ENCODE measurements at regions not wholly inside any gene's neighbourhood (a gene's known extent, or its start where the extent isn't known, plus 50 kb on each side); places are given as distances from the start of the nearest gene placed in this dataset.

GRCh38 chr5:82657033-82657699 lies 379.0 kb upstream of the RPS23 start:
- H2BK15ac ChIP-seq (ENCODE audit: low read length) = no peak overlapping the region
- no peak overlapping the region for H3K18ac ChIP-seq (ENCODE audit: extremely low read depth, low read length)
- H3K36me3 ChIP-seq (ENCODE audit: control insufficient read depth in 2 of 4, insufficient read depth in 4 of 4, low read length in 3 of 4) = no peaks in the 10 kb centered on the region
- no peak overlapping the region for H3K23ac ChIP-seq (ENCODE audit: insufficient read length)
- no peaks in the 10 kb centered on the region for H3K4me1 ChIP-seq (replicated peaks in 1 of 4; ENCODE audit: control insufficient read depth in 3 of 4, insufficient read depth in 4 of 4, low read length in 3 of 4)
- H3K23me2 ChIP-seq (ENCODE audit: low read depth, low read length) = no peaks in the 10 kb centered on the region
- CTCF ChIA-PET (ENCODE audit: partially characterized antibody) = interaction anchor here (0.6 to 2.2 kb wide), 5 partner anchors 10 to 908 kb away, joined by 3 to 9 read pairs (median 3); no protein-coding TSS in a partner anchor
- no peak for FAIRE-seq
- H3K9me3 ChIP-seq (ENCODE audit: insufficient read depth in 2 of 2, low read depth in 1 of 2, low read length in 1 of 2) = no peaks in the 10 kb centered on the region
- no peak overlapping the region for H3K4me3 ChIP-seq (ENCODE audit: extremely low read depth in 1 of 4, insufficient read depth in 2 of 4, low read depth in 3 of 4, low read length in 4 of 4)
- no peak overlapping the region for H4K91ac ChIP-seq (replicated peaks; ENCODE audit: insufficient read length, low read length)
- POLR2A ChIA-PET (ENCODE audit: partially characterized antibody) = no interaction called here
- no peak overlapping the region for H3K4me2 ChIP-seq (ENCODE audit: insufficient read depth in 1 of 2, low read depth in 2 of 2, low read length in 2 of 2)
- H2BK20ac ChIP-seq (ENCODE audit: low read length) = no peak overlapping the region
- no peak overlapping the region for H3K4ac ChIP-seq (replicated peaks; ENCODE audit: insufficient read length, low read depth, low read length)
- H3K27me3 ChIP-seq (replicated peaks in 1 of 4; ENCODE audit: control insufficient read depth in 3 of 4, extremely low read depth in 1 of 4, insufficient read depth in 3 of 4, low read length in 3 of 4) = no peaks in the 10 kb centered on the region
- DNase-seq (ENCODE audit: low read depth in 1 of 2, low spot score in 2 of 2) = no peak
- TF ChIP-seq SIX5 (IDR thresholded peaks at IDR 0.05; ENCODE audit: low read depth, low read length) = no peak
- no peak for TF ChIP-seq CBX5 (IDR thresholded peaks at IDR 0.05; ENCODE audit: low read depth, low read length)
- TF ChIP-seq HDAC6 (IDR thresholded peaks at IDR 0.05; ENCODE audit: low read depth, low read length) = no peak
- TF ChIP-seq EP300 (IDR thresholded peaks at IDR 0.05; ENCODE audit: borderline replicate concordance in 1 of 2, low read depth in 2 of 2, low read length in 2 of 2) = no peak
- TF ChIP-seq ASH2L (IDR thresholded peaks at IDR 0.05; ENCODE audit: low read length) = no peak
- TF ChIP-seq TBP (IDR thresholded peaks at IDR 0.05; ENCODE audit: low read depth, low read length) = no peak
- no peak for TF ChIP-seq RFX5 (IDR thresholded peaks at IDR 0.05; ENCODE audit: borderline replicate concordance, low read depth, low read length)
- H2BK120ac ChIP-seq (replicated peaks; ENCODE audit: low read depth, low read length) = no peak overlapping the region
- H2BK5ac ChIP-seq (ENCODE audit: low read depth, low read length) = no peak overlapping the region
- no peak overlapping the region for H4K8ac ChIP-seq (ENCODE audit: extremely low read depth, insufficient read depth, low read length)
- no peak overlapping the region for H3K14ac ChIP-seq (ENCODE audit: insufficient read length)
- no peak overlapping the region for H3K56ac ChIP-seq (replicated peaks; ENCODE audit: insufficient read length, low read depth, low read length)
- no peak overlapping the region for H4K5ac ChIP-seq (ENCODE audit: insufficient read length, low read depth, low read length)
- whole genome bisulfite sequencing, 2 experiments (ENCODE audit: extremely low coverage in 1 of 2, insufficient coverage in 1 of 2, insufficient read length in 1 of 2, insufficient replicate concordance in 2 of 2, low coverage in 1 of 2, low lambda C conversion rate in 2 of 2, missing lambda C conversion rate in 1 of 2) = 86% methylated on average over 5 of the region's 5 CpGs; no CpG with 5 or more reads in 1 of the 2 experiments
- no peak overlapping the region for H2BK12ac ChIP-seq (ENCODE audit: low read depth, low read length)
- no peak overlapping the region for H2AFZ ChIP-seq (ENCODE audit: low read length)
- no peaks in the 10 kb centered on the region for H3K79me1 ChIP-seq (ENCODE audit: low read depth, low read length)
- no peak overlapping the region for H2AK5ac ChIP-seq (ENCODE audit: low read depth, low read length)
- H3K9ac ChIP-seq (replicated peaks in 1 of 4; ENCODE audit: extremely low read depth in 1 of 4, low read depth in 3 of 4, low read length in 3 of 4) = no peak overlapping the region
- H3K79me2 ChIP-seq (ENCODE audit: control insufficient read depth in 1 of 2, insufficient read depth in 2 of 2, low read length in 2 of 2) = no peaks in the 10 kb centered on the region
- H3K27ac ChIP-seq (ENCODE audit: low read depth, low read length) = no peak overlapping the region
- no peaks in the 10 kb centered on the region for H4K20me1 ChIP-seq (replicated peaks in 1 of 2; ENCODE audit: control insufficient read depth in 1 of 2, insufficient read depth in 2 of 2, low read length in 2 of 2)

All from H1 (cell line).